ENCODE measurements at regions not wholly inside any gene's neighbourhood (a gene's known extent, or its start where the extent isn't known, plus 50 kb on each side); places are given as distances from the start of the nearest gene placed in this dataset.
"Not testable (repeated sequence)": the region's sequence is repeated elsewhere in the genome, so short reads cannot be mapped to it uniquely, and the experiment has no call there.

DNA sequence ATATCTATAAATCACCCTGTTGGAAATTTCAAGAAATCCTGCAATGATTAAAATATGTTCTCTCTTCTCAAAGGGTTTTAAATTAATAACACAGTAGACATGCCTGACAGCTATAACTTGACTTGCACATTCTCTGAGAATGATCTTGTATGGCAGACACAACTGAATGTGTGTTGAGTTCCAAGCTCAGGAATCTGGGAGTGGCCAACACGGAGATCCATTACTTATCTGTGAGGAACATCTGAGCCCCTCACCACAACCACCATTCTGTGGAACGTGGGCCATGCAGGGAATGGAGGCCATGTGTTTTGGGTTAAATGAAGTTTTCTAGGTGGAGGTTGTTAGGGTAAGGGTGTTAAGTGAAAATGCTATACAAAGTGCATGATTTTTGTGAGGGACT is 105.3 kb upstream of the CHMP2B start:
- no peaks in the 10 kb centered on the region for H3K27me3 ChIP-seq
- H3K27ac ChIP-seq = no peak overlapping the region
- no peak for DNase-seq
- 80 to 94% methylated on average over 2 of the region's 2 CpGs for WGBS, 2 donors
- no peaks in the 10 kb centered on the region for H3K4me1 ChIP-seq
- no peaks in the 10 kb centered on the region for H3K9me3 ChIP-seq
- intact Hi-C loops (cut with DNase I; ENCODE audit: low total_unique reads) = no loop called here
- no peak for TF ChIP-seq POLR2A (IDR thresholded peaks at IDR 0.05)
- TF ChIP-seq, protein P1, sequence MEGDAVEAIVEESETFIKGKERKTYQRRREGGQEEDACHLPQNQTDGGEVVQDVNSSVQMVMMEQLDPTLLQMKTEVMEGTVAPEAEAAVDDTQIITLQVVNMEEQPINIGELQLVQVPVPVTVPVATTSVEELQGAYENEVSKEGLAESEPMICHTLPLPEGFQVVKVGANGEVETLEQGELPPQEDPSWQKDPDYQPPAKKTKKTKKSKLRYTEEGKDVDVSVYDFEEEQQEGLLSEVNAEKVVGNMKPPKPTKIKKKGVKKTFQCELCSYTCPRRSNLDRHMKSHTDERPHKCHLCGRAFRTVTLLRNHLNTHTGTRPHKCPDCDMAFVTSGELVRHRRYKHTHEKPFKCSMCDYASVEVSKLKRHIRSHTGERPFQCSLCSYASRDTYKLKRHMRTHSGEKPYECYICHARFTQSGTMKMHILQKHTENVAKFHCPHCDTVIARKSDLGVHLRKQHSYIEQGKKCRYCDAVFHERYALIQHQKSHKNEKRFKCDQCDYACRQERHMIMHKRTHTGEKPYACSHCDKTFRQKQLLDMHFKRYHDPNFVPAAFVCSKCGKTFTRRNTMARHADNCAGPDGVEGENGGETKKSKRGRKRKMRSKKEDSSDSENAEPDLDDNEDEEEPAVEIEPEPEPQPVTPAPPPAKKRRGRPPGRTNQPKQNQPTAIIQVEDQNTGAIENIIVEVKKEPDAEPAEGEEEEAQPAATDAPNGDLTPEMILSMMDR (IDR thresholded peaks at IDR 0.05) = no peak
- H3K36me3 ChIP-seq (ENCODE audit: low read depth, missing control alignments) = no peaks in the 10 kb centered on the region
- no peak overlapping the region for H3K4me3 ChIP-seq

DNA sequence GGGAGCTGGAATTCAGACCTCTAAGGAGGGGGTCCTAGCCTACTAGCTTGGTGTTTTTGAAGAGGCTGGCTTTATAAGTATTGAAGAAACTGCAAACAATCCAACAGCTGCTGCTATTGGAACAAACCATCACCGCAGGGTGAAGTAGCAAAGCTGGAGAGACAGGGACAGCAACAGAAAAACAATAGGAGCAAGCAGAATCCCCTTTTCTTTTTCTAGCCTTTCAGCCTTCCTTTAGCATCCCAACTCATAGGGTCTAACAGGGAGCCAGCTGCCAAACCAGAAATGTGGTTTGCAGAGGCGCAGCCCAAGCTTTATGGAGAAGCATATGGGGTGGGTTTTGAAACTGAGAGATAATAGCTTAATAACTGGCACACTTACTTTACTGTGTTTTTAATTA is 106.2 kb upstream of the CHMP2B start:
- Histone ChIP-seq H3K27me3 (no peaks in the 10 kb centered on the region), H3K4me3 (no peak overlapping the region), H3K4me1 (no peaks in the 10 kb centered on the region), H3K9me3 (no peaks in the 10 kb centered on the region), H3K36me3 (ENCODE audit: low read depth, missing control alignments) (no peaks in the 10 kb centered on the region), H3K27ac (no peak overlapping the region)
- TF ChIP-seq POLR2A (IDR thresholded peaks at IDR 0.05) = no peak
- TF ChIP-seq, protein P1 (IDR thresholded peaks at IDR 0.05) = no peak
- intact Hi-C loops (cut with DNase I; ENCODE audit: low total_unique reads) = no loop called here
- DNase-seq = no peak
- WGBS, 2 donors = 58 to 67% methylated on average over 2 of the region's 2 CpGs

DNA sequence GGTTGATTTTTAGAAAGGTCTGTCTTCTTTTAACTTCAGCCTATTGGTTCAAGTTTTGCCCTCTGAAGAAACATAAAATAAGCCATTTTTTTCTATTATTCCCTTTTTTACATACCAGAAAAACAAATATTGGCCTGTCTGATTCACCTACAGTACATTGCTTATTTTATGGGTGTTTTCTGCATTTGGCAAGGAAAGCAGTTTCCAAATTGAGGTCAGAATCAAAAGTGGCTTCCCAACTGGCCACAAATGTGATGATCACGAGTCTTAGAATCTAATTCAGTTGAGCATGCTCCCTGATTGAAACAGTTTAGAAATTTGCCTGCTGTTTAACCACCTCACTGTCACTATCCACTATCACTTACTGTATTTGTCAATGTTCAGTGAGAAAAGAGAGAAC is 106.9 kb upstream of the CHMP2B start:
- TF ChIP-seq, protein P1 (IDR thresholded peaks at IDR 0.05) = no peak
- TF ChIP-seq POLR2A (IDR thresholded peaks at IDR 0.05) = no peak
- no peaks in the 10 kb centered on the region for H3K4me1 ChIP-seq
- intact Hi-C loops (cut with DNase I; ENCODE audit: low total_unique reads) = no loop called here

DNA sequence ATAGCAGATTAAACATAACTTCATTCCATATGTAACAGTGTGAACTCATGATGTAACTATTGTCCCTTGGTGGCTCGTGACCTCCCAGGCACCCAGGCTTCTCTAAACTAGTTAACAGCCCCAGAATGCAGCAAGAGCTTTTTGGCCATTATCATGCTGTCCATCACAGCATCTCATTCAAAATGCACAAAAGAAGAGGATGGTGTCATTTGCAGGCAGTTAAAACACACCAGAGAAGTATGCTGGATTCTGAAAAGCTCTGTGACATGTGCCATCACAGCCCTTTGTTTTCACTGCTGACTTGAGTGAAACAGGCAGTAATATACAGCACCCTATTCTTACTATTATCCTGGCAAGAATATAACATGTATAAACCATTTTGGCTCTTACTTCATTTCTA is 117.6 kb upstream of the CHMP2B start:
- no peak overlapping the region for H3K4me3 ChIP-seq
- H3K36me3 ChIP-seq (ENCODE audit: low read depth, missing control alignments) = no peaks in the 10 kb centered on the region
- H3K27me3 ChIP-seq = no peaks in the 10 kb centered on the region
- intact Hi-C loops (cut with DNase I; ENCODE audit: low total_unique reads) = no loop called here
- TF ChIP-seq POLR2A (IDR thresholded peaks at IDR 0.05) = no peak
- TF ChIP-seq, protein P1 (IDR thresholded peaks at IDR 0.05) = no peak
- no peak overlapping the region for H3K27ac ChIP-seq
- DNase-seq = no peak
- no peaks in the 10 kb centered on the region for H3K9me3 ChIP-seq
- WGBS, 2 donors = 81 to 96% methylated on average over 1 of the region's 1 CpG
- H3K4me1 ChIP-seq = no peaks in the 10 kb centered on the region

More for the DNA sequence above, 106.9 kb upstream of the CHMP2B start:
- H3K36me3 ChIP-seq (ENCODE audit: low read depth, missing control alignments) = no peaks in the 10 kb centered on the region
- no peak overlapping the region for H3K4me3 ChIP-seq
- H3K27me3 ChIP-seq = no peaks in the 10 kb centered on the region
- H3K9me3 ChIP-seq = no peaks in the 10 kb centered on the region
- no peak overlapping the region for H3K27ac ChIP-seq
- DNase-seq = no peak
- 47 to 55% methylated on average over 1 of the region's 1 CpG for WGBS, 2 donors

DNA sequence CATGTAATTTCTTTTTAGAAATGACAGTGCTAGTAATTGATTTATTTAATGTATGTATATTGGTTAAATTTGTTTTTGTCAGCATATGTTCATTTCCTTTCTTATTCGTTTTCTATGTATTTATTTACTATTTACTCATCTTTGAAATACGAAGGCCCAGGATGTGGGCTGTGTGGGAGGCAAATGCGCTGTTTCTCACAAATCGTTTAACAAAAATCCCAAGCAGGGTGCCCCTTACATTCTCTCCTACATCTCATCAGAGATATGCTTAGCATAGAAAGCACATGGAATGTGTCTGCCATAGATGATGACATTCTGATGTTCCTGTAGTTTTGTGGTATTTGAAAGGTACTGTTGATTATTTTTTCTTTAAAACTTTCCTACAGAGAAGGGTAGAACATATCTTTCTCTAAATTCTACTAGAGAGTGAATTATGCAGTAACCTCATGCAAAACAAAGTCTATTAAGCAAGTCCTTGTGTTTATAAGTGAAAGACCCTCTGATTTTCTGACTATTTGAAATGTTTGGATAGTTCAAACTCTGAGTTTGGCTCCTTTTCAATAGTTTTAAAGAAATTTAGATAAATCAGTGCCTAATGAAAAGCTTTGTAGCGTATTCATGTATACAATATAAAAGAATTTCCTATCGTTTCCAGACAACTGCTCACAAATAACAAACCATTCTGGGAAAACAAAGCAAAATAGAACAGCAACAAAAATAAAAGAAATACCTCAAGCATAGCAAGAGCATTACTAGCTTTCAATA is 111.1 kb upstream of the VGLL3 start:
- H3K4me1 ChIP-seq = no peaks in the 10 kb centered on the region
- TF ChIP-seq POLR2A (IDR thresholded peaks at IDR 0.05) = no peak
- TF ChIP-seq, protein P1 (IDR thresholded peaks at IDR 0.05) = no peak
- no peak for DNase-seq

DNA sequence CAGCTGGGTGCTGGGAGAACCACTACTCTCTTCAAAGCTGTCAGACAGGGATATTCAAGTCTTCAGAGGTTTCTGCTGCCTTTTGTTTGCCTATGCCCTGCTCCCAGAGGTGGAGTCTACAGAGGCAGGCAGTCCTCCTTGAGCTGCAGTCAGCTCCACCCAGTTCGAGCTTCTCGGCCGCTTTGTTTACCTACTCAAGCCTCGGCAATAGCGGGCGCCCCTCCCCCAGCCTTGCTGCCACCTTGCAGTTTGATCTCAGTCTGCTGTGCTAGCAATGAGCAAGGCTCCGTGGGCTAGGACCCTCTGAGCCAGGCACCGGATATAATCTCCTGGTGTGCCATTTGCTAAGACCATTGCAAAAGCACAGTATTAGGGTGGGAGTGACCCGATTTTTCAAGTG is 106.8 kb upstream of the VGLL3 start:
- H3K4me3 ChIP-seq; H3K27ac ChIP-seq; H3K27me3 ChIP-seq; H3K36me3 ChIP-seq (ENCODE audit: low read depth, missing control alignments); H3K9me3 ChIP-seq; intact Hi-C loops (cut with DNase I; ENCODE audit: low total_unique reads); DNase-seq; H3K4me1 ChIP-seq: not testable (repeated sequence)
- WGBS, 2 donors = 91 to 98% methylated on average over 9 of the region's 9 CpGs

More for the DNA sequence above, 111.1 kb upstream of the VGLL3 start:
- intact Hi-C loops (cut with DNase I; ENCODE audit: low total_unique reads) = no loop called here
- Histone ChIP-seq H3K27ac (no peak overlapping the region), H3K36me3 (ENCODE audit: low read depth, missing control alignments) (no peaks in the 10 kb centered on the region), H3K4me3 (no peak overlapping the region), H3K27me3 (no peaks in the 10 kb centered on the region), H3K9me3 (no peaks in the 10 kb centered on the region)
- WGBS, 2 donors = 71 to 77% methylated on average over 6 of the region's 6 CpGs

All from testis (tissue), 2 donors.